ENCODE measurements at regions not wholly inside any gene's neighbourhood (a gene's known extent, or its start where the extent isn't known, plus 50 kb on each side); places are given as distances from the start of the nearest gene placed in this dataset.

- no peaks in the 10 kb centered on the region for H3K9me3 ChIP-seq (ENCODE audit: control insufficient read depth in 1 of 2, insufficient read depth in 1 of 2, low read depth in 1 of 2, low read length in 2 of 2)
- H3K27me3 ChIP-seq (ENCODE audit: insufficient read depth, low read length) = peaks cover 9% of the 10 kb centered on the region; the same call in 1 of the 2 replicates
- no peak for ATAC-seq
- no TSS peak for BruUV-seq (replicated peaks)
- ChIA-PET RAD21 (ENCODE audit: low non-redundant PET in 1 of 2, low total read pairs in 2 of 2, uncharacterized antibody in 2 of 2, unreplicated experiment in 2 of 2) (no interaction called here), POLR2A (no interaction called here), CTCF (no interaction called here)
- no peaks in the 10 kb centered on the region; the same call in 1 of the 2 replicates for H4K20me1 ChIP-seq (ENCODE audit: insufficient read depth)
- DNase-seq (ENCODE audit: low read depth, low spot score) = no peak
- intact Hi-C loops (cut with micrococcal nuclease) = no loop called here
- H3K36me3 ChIP-seq (ENCODE audit: control insufficient read depth in 1 of 2, insufficient read depth in 2 of 2, low read length in 2 of 2) = no peaks in the 10 kb centered on the region
- no peak overlapping the region for H3K4me2 ChIP-seq (ENCODE audit: low read length)
- no peaks in the 10 kb centered on the region for H3K79me2 ChIP-seq (ENCODE audit: insufficient read depth, low read length)
- H3K27ac ChIP-seq (ENCODE audit: low read depth, low read length) = no peak overlapping the region
- H3K9ac ChIP-seq (ENCODE audit: low read length) = no peak overlapping the region
- TF ChIP-seq POLR2AphosphoS5 (IDR thresholded peaks at IDR 0.05; ENCODE audit: low read depth, low read length) (no peak), SRF (IDR thresholded peaks at IDR 0.05; ENCODE audit: low read depth) (no peak), YY1 (IDR thresholded peaks at IDR 0.05; ENCODE audit: extremely low read depth, insufficient replicate concordance, low read depth, low read length) (no peak)
- H3K4me1 ChIP-seq (ENCODE audit: control insufficient read depth in 1 of 2, insufficient read depth in 2 of 2, low read length in 2 of 2) = peaks cover 0 to 6% of the 10 kb centered on the region in 2 experiments; a peak in 1 of 4 replicates
- H2AFZ ChIP-seq (ENCODE audit: low read depth, low read length, poor library complexity, severe bottlenecking) = no peak overlapping the region
- H3K4me3 ChIP-seq (replicated peaks in 1 of 2; ENCODE audit: low read depth in 1 of 2, low read length in 2 of 2) = no peak overlapping the region
- no peaks in the 10 kb centered on the region for H3K9me2 ChIP-seq (ENCODE audit: insufficient read depth)
Measured at GRCh38 chr12:118537481-118537917, 161.1 kb downstream of the SUDS3 start.

GRCh38 chr12:118541071-118541470, 164.7 kb downstream of the SUDS3 start:
- H2AFZ ChIP-seq (ENCODE audit: low read depth, low read length, poor library complexity, severe bottlenecking) = no peak overlapping the region
- no peak overlapping the region for H3K4me2 ChIP-seq (ENCODE audit: low read length)
- no peak overlapping the region for H3K27ac ChIP-seq (ENCODE audit: low read depth, low read length)
- H3K4me3 ChIP-seq (replicated peaks in 1 of 2; ENCODE audit: low read depth in 1 of 2, low read length in 2 of 2) = no peak overlapping the region
- no peak for ATAC-seq
- H3K9me3 ChIP-seq (ENCODE audit: control insufficient read depth in 1 of 2, insufficient read depth in 1 of 2, low read depth in 1 of 2, low read length in 2 of 2) = no peaks in the 10 kb centered on the region
- H3K4me1 ChIP-seq (ENCODE audit: control insufficient read depth in 1 of 2, insufficient read depth in 2 of 2, low read length in 2 of 2) = peaks cover 4 to 18% of the 10 kb centered on the region in 2 experiments; a peak in 3 of 4 replicates
- CTCF ChIA-PET = no interaction called here
- no peaks in the 10 kb centered on the region for H3K79me2 ChIP-seq (ENCODE audit: insufficient read depth, low read length)
- intact Hi-C loops (cut with micrococcal nuclease) = no loop called here
- POLR2A ChIA-PET = no interaction called here
- no peak for DNase-seq (ENCODE audit: low read depth, low spot score)
- no TSS peak for BruUV-seq (replicated peaks)
- H3K9me2 ChIP-seq (ENCODE audit: insufficient read depth) = no peaks in the 10 kb centered on the region
- no peaks in the 10 kb centered on the region; the same call in 1 of the 2 replicates for H4K20me1 ChIP-seq (ENCODE audit: insufficient read depth)
- RAD21 ChIA-PET (ENCODE audit: low non-redundant PET in 1 of 2, low total read pairs in 2 of 2, uncharacterized antibody in 2 of 2, unreplicated experiment in 2 of 2) = no interaction called here
- TF ChIP-seq CTCF (IDR thresholded peaks at IDR 0.05 in 2 of 3, conservative IDR thresholded peaks at IDR 0.05 in 1 of 3; ENCODE audit: borderline replicate concordance in 1 of 3, insufficient read depth in 1 of 3, low read depth in 2 of 3, low read length in 2 of 3) (no peak), ZFX (IDR thresholded peaks at IDR 0.05) (no peak), YY1 (IDR thresholded peaks at IDR 0.05; ENCODE audit: extremely low read depth, insufficient replicate concordance, low read depth, low read length) (no peak), EZH2 (IDR thresholded peaks at IDR 0.05) (no peak), ZBTB33 (IDR thresholded peaks at IDR 0.05; ENCODE audit: extremely low read depth, insufficient replicate concordance, low read length) (no peak), TCF7L2 (IDR thresholded peaks at IDR 0.05; ENCODE audit: borderline replicate concordance, extremely low read depth, insufficient read depth, insufficient read length) (no peak), SP1 (IDR thresholded peaks at IDR 0.05; ENCODE audit: low read depth) (no peak), ZNF274 (IDR thresholded peaks at IDR 0.05; ENCODE audit: low read depth, low read length) (no peak), POLR2AphosphoS5 (IDR thresholded peaks at IDR 0.05; ENCODE audit: low read depth, low read length) (no peak), EGR1 (IDR thresholded peaks at IDR 0.05; ENCODE audit: low read depth) (no peak), POLR2A (IDR thresholded peaks at IDR 0.05; ENCODE audit: borderline replicate concordance, extremely low read depth, insufficient read depth, insufficient read length) (no peak)
- TF ChIP-seq, protein P1, sequence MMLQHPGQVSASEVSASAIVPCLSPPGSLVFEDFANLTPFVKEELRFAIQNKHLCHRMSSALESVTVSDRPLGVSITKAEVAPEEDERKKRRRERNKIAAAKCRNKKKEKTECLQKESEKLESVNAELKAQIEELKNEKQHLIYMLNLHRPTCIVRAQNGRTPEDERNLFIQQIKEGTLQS (IDR thresholded peaks at IDR 0.05) = no peak
- TF ChIP-seq, protein P2, sequence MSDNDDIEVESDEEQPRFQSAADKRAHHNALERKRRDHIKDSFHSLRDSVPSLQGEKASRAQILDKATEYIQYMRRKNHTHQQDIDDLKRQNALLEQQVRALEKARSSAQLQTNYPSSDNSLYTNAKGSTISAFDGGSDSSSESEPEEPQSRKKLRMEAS (IDR thresholded peaks at IDR 0.05) = no peak
- no peak overlapping the region for H3K9ac ChIP-seq (ENCODE audit: low read length)
- no peaks in the 10 kb centered on the region for H3K36me3 ChIP-seq (ENCODE audit: control insufficient read depth in 1 of 2, insufficient read depth in 2 of 2, low read length in 2 of 2)
- H3K27me3 ChIP-seq (ENCODE audit: insufficient read depth, low read length) = 0 out of 2 replicates have a peak, but pooled peaks cover 9% of the 10 kb centered on the region

Data from HCT116 (cell line).